ENCODE measurements at regions not wholly inside any gene's neighbourhood (a gene's known extent, or its start where the extent isn't known, plus 50 kb on each side); places are given as distances from the start of the nearest gene placed in this dataset.

DNA sequence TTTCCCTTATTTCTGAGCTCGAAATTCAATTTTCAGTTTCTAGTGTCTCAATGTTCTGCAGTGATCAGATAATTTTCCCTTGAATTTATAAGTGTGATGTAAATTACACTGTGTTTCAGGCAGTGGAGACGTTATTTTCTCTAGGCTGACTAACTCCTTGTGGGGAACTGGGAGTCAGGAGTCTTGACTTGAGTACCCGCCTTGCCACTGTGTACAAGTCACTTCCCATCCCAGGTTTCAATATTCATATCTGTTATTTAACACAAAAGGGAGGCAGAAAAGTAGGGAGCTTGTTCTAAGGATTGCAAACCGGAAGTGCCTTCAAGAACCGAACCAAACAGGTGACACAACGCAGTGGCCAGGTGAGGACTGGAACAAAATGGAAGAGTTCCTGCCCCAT is 196.5 kb downstream of the MEX3B start:
- Histone ChIP-seq H3K4me3 (ENCODE audit: low read depth in 2 of 2, low read length in 2 of 2) (no peak overlapping the region), H3K27me3 (ENCODE audit: control insufficient read depth, insufficient read depth, low read length) (no peaks in the 10 kb centered on the region; the same call in none of the 2 replicates), H3K4me1 (ENCODE audit: control insufficient read depth, insufficient read depth, low read length) (no peaks in the 10 kb centered on the region), H3K36me3 (ENCODE audit: control insufficient read depth, insufficient read depth, low read length) (no peaks in the 10 kb centered on the region), H3K9me3 (ENCODE audit: control insufficient read depth, insufficient read depth, low read depth, low read length) (no peaks in the 10 kb centered on the region), H3K27ac (ENCODE audit: low read length) (no peak overlapping the region)
- CTCF ChIA-PET: no interaction called here
- intact Hi-C loops (cut with micrococcal nuclease; ENCODE audit: unreplicated experiment) (no loop called here), in situ Hi-C loops (cut with HindIII; ENCODE audit: low pct_unique_long_range_greater_than_20kb, low sequenced_read_pairs) (no loop called here)
- POLR2A ChIA-PET: interaction anchor here (0.6 kb wide), 1 partner anchor 97 kb away, joined by 3 read pairs; no protein-coding TSS in a partner anchor
- ATAC-seq (no peak), DNase-seq (ENCODE audit: low read depth, low spot score) (no peak)
- no TSS peak for BruUV-seq (replicated peaks)
- TF ChIP-seq, protein P1, sequence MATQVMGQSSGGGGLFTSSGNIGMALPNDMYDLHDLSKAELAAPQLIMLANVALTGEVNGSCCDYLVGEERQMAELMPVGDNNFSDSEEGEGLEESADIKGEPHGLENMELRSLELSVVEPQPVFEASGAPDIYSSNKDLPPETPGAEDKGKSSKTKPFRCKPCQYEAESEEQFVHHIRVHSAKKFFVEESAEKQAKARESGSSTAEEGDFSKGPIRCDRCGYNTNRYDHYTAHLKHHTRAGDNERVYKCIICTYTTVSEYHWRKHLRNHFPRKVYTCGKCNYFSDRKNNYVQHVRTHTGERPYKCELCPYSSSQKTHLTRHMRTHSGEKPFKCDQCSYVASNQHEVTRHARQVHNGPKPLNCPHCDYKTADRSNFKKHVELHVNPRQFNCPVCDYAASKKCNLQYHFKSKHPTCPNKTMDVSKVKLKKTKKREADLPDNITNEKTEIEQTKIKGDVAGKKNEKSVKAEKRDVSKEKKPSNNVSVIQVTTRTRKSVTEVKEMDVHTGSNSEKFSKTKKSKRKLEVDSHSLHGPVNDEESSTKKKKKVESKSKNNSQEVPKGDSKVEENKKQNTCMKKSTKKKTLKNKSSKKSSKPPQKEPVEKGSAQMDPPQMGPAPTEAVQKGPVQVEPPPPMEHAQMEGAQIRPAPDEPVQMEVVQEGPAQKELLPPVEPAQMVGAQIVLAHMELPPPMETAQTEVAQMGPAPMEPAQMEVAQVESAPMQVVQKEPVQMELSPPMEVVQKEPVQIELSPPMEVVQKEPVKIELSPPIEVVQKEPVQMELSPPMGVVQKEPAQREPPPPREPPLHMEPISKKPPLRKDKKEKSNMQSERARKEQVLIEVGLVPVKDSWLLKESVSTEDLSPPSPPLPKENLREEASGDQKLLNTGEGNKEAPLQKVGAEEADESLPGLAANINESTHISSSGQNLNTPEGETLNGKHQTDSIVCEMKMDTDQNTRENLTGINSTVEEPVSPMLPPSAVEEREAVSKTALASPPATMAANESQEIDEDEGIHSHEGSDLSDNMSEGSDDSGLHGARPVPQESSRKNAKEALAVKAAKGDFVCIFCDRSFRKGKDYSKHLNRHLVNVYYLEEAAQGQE (IDR thresholded peaks at IDR 0.05; ENCODE audit: insufficient read depth in 1 of 2, low read depth in 2 of 2, low read length in 1 of 2): no peak
- TF ChIP-seq SIN3A (IDR thresholded peaks at IDR 0.05; ENCODE audit: borderline replicate concordance, insufficient read depth, low read depth, low read length): no peak
- TF ChIP-seq POLR2AphosphoS5 (IDR thresholded peaks at IDR 0.05; ENCODE audit: low read depth, low read length): no peak
- TF ChIP-seq, protein P2, sequence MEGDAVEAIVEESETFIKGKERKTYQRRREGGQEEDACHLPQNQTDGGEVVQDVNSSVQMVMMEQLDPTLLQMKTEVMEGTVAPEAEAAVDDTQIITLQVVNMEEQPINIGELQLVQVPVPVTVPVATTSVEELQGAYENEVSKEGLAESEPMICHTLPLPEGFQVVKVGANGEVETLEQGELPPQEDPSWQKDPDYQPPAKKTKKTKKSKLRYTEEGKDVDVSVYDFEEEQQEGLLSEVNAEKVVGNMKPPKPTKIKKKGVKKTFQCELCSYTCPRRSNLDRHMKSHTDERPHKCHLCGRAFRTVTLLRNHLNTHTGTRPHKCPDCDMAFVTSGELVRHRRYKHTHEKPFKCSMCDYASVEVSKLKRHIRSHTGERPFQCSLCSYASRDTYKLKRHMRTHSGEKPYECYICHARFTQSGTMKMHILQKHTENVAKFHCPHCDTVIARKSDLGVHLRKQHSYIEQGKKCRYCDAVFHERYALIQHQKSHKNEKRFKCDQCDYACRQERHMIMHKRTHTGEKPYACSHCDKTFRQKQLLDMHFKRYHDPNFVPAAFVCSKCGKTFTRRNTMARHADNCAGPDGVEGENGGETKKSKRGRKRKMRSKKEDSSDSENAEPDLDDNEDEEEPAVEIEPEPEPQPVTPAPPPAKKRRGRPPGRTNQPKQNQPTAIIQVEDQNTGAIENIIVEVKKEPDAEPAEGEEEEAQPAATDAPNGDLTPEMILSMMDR (IDR thresholded peaks at IDR 0.05): no peak
- TF ChIP-seq TCF7L2 (IDR thresholded peaks at IDR 0.05; ENCODE audit: low read depth, low read length): no peak

DNA sequence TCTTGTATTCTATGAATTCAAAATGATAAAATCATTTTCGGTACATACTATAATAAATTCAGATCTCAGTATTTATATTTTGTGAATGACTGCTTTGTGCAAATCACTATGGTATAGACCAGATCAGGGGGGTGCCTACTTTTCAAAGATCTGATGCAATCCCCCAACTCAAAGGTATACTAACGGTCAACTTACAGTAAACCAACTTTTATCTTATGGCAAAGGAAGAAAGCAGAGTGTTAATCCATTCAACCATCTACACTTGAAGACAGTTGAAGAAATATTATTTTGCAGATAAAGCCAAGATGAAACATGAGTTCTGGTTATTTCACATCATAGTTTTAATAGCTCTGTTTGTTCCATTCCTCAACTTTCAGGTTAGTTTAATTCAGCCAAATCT is 197.1 kb downstream of the MEX3B start:
- BruUV-seq (replicated peaks): no TSS peak
- DNase-seq (ENCODE audit: low read depth, low spot score) (no peak), ATAC-seq (no peak)
- H3K27me3 ChIP-seq (ENCODE audit: control insufficient read depth, insufficient read depth, low read length): no peaks in the 10 kb centered on the region; the same call in none of the 2 replicates
- in situ Hi-C loops (cut with HindIII; ENCODE audit: low pct_unique_long_range_greater_than_20kb, low sequenced_read_pairs): no loop called here
- CTCF ChIA-PET: no interaction called here
- H3K27ac ChIP-seq (ENCODE audit: low read length): no peak overlapping the region
- H3K4me3 ChIP-seq (ENCODE audit: low read depth in 2 of 2, low read length in 2 of 2): no peak overlapping the region
- intact Hi-C loops (cut with micrococcal nuclease; ENCODE audit: unreplicated experiment): no loop called here
- no peak for TF ChIP-seq SIN3A (IDR thresholded peaks at IDR 0.05; ENCODE audit: borderline replicate concordance, insufficient read depth, low read depth, low read length)
- TF ChIP-seq, protein P1 (IDR thresholded peaks at IDR 0.05; ENCODE audit: insufficient read depth in 1 of 2, low read depth in 2 of 2, low read length in 1 of 2): no peak
- TF ChIP-seq, protein P2 (IDR thresholded peaks at IDR 0.05): no peak
- TF ChIP-seq POLR2AphosphoS5 (IDR thresholded peaks at IDR 0.05; ENCODE audit: low read depth, low read length): no peak
- no peak for TF ChIP-seq TCF7L2 (IDR thresholded peaks at IDR 0.05; ENCODE audit: low read depth, low read length)
- no peaks in the 10 kb centered on the region for H3K4me1 ChIP-seq (ENCODE audit: control insufficient read depth, insufficient read depth, low read length)
- H3K36me3 ChIP-seq (ENCODE audit: control insufficient read depth, insufficient read depth, low read length): no peaks in the 10 kb centered on the region
- H3K9me3 ChIP-seq (ENCODE audit: control insufficient read depth, insufficient read depth, low read depth, low read length): no peaks in the 10 kb centered on the region
- POLR2A ChIA-PET: no interaction called here
